ENCODE measurements at regions not wholly inside any gene's neighbourhood (a gene's known extent, or its start where the extent isn't known, plus 50 kb on each side); places are given as distances from the start of the nearest gene placed in this dataset.

DNA sequence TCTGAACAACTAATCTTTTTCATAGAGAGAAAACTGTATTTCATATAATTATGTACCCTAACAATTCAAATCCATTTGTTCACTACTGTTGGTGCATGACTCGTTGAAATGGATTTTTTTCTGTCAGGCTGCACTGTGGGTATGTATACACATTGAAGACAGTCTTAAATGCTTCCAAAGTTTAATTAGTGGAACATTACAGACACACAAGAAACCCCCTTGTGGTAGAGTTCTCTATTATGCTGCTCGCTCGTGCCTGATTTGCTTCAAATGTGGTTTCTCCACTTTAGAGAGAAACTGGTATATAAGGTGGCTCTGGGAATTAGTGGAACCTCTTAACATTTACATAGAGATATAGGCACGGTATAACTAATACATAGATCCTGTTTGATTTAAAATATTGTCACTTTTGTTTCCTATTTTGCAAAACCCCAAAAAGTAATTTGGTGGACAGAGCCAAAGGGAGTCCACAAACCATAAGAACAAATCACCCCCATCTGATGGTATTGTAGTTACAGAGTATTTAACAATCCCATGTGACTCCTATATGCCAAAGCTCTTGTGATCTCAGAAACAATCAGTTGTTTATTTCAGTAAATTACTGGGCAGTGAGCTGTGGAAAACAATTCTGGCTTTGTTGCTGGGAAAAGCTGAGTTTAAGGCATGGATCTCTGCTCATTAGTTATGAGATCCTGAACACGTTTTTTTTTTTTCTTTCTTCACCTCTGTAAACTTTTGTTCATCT, 159.5 kb downstream of the BRMS1L start:
- TF ChIP-seq RFX5 (IDR thresholded peaks at IDR 0.05; ENCODE audit: low read length) (no peak), GABPA (IDR thresholded peaks at IDR 0.05; ENCODE audit: low read depth) (no peak), RCOR1 (IDR thresholded peaks at IDR 0.05; ENCODE audit: low read length) (no peak), FOXJ3 (CRISPR knock-in tag; IDR thresholded peaks at IDR 0.05) (no peak), CHD2 (IDR thresholded peaks at IDR 0.05; ENCODE audit: low read length, partially characterized antibody) (no peak)
- TF ChIP-seq, protein P1, sequence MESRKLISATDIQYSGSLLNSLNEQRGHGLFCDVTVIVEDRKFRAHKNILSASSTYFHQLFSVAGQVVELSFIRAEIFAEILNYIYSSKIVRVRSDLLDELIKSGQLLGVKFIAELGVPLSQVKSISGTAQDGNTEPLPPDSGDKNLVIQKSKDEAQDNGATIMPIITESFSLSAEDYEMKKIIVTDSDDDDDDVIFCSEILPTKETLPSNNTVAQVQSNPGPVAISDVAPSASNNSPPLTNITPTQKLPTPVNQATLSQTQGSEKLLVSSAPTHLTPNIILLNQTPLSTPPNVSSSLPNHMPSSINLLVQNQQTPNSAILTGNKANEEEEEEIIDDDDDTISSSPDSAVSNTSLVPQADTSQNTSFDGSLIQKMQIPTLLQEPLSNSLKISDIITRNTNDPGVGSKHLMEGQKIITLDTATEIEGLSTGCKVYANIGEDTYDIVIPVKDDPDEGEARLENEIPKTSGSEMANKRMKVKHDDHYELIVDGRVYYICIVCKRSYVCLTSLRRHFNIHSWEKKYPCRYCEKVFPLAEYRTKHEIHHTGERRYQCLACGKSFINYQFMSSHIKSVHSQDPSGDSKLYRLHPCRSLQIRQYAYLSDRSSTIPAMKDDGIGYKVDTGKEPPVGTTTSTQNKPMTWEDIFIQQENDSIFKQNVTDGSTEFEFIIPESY (IDR thresholded peaks at IDR 0.05; ENCODE audit: borderline replicate concordance, low read depth) = no peak
- no peaks in the 10 kb centered on the region for H3F3A ChIP-seq (replicated peaks; ENCODE audit: insufficient read depth)
- no peak for DNase-seq
- no peaks in the 10 kb centered on the region for H3K9me2 ChIP-seq
- 0 out of 2 replicates have a peak, but pooled peaks cover 4% of the 10 kb centered on the region for H3K27me3 ChIP-seq (ENCODE audit: insufficient read depth)
- ChIA-PET CTCF (interaction anchor here (0.9 to 1.8 kb wide), 3 partner anchors 22 to 106 kb away, joined by 3 to 6 read pairs (median 4); no protein-coding TSS in a partner anchor), POLR2A (no interaction called here)
- H3K9ac ChIP-seq = no peak overlapping the region
- no peaks in the 10 kb centered on the region for H4K20me1 ChIP-seq (ENCODE audit: insufficient read depth)
- H2AFZ ChIP-seq (ENCODE audit: low read depth) = no peak overlapping the region
- H3K9me3 ChIP-seq = no peaks in the 10 kb centered on the region
- no peak overlapping the region for H3K27ac ChIP-seq (ENCODE audit: low read depth in 2 of 2, low read length in 1 of 2)
- WGBS (ENCODE audit: low lambda C conversion rate) = 17% methylated on average over 5 of the region's 5 CpGs
- H3K4me3 ChIP-seq (ENCODE audit: low read depth in 2 of 2, low read length in 1 of 2) = no peak overlapping the region
- H3K4me2 ChIP-seq = no peak overlapping the region
- no peaks in the 10 kb centered on the region for H3K4me1 ChIP-seq (ENCODE audit: control insufficient read depth in 1 of 2, insufficient read depth in 2 of 2, low read depth in 1 of 2, low read length in 1 of 2)
- no peaks in the 10 kb centered on the region for H3K79me2 ChIP-seq (ENCODE audit: insufficient read depth)
- no peaks in the 10 kb centered on the region for H3K36me3 ChIP-seq (replicated peaks in 1 of 2; ENCODE audit: control insufficient read depth in 1 of 2, insufficient read depth in 2 of 2, low read length in 1 of 2)

DNA sequence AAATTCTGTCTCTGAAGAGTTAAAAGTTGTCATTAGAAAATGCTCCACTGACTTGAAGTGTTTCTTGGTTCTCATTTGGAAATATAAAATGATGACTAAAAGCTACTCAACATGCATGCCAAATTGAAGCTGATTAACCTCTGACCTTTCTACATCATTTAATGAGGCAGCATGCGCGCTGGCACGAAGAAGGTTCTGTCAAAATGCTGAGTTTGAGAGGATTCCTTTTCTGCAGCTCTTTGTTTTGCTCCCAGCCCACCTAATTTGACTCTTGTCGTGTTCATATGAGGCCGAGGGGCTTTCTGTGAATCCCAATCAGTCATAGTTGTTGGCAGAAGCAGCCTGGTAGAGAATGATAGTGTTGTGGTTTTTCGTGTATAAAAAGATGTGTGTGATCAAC, 153.4 kb downstream of the BRMS1L start:
- ChIA-PET CTCF (no interaction called here), POLR2A (no interaction called here)
- Histone ChIP-seq H3K9me2 (no peaks in the 10 kb centered on the region), H3K4me1 (ENCODE audit: control insufficient read depth in 1 of 2, insufficient read depth in 2 of 2, low read depth in 1 of 2, low read length in 1 of 2) (no peaks in the 10 kb centered on the region), H3K27ac (ENCODE audit: low read depth in 2 of 2, low read length in 1 of 2) (no peak overlapping the region), H3F3A (replicated peaks; ENCODE audit: insufficient read depth) (no peaks in the 10 kb centered on the region), H3K4me2 (no peak overlapping the region), H3K9me3 (no peaks in the 10 kb centered on the region), H3K36me3 (replicated peaks in 1 of 2; ENCODE audit: control insufficient read depth in 1 of 2, insufficient read depth in 2 of 2, low read length in 1 of 2) (no peaks in the 10 kb centered on the region), H3K4me3 (ENCODE audit: low read depth in 2 of 2, low read length in 1 of 2) (no peak overlapping the region), H3K9ac (no peak overlapping the region), H4K20me1 (ENCODE audit: insufficient read depth) (no peaks in the 10 kb centered on the region), H3K79me2 (ENCODE audit: insufficient read depth) (no peaks in the 10 kb centered on the region), H3K27me3 (ENCODE audit: insufficient read depth) (no peaks in the 10 kb centered on the region), H2AFZ (ENCODE audit: low read depth) (no peak overlapping the region)
- TF ChIP-seq, protein P2, sequence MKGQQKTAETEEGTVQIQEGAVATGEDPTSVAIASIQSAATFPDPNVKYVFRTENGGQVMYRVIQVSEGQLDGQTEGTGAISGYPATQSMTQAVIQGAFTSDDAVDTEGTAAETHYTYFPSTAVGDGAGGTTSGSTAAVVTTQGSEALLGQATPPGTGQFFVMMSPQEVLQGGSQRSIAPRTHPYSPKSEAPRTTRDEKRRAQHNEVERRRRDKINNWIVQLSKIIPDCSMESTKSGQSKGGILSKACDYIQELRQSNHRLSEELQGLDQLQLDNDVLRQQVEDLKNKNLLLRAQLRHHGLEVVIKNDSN (IDR thresholded peaks at IDR 0.05; ENCODE audit: borderline replicate concordance, low read depth) = no peak
- TF ChIP-seq NRF1 (IDR thresholded peaks at IDR 0.05; ENCODE audit: low read depth, low read length) = no peak
- TF ChIP-seq MEF2A (IDR thresholded peaks at IDR 0.05; ENCODE audit: borderline replicate concordance, low read depth) = no peak
- TF ChIP-seq, protein P3, sequence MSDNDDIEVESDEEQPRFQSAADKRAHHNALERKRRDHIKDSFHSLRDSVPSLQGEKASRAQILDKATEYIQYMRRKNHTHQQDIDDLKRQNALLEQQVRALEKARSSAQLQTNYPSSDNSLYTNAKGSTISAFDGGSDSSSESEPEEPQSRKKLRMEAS (IDR thresholded peaks at IDR 0.05; ENCODE audit: low read depth) = no peak
- TF ChIP-seq, protein P4, sequence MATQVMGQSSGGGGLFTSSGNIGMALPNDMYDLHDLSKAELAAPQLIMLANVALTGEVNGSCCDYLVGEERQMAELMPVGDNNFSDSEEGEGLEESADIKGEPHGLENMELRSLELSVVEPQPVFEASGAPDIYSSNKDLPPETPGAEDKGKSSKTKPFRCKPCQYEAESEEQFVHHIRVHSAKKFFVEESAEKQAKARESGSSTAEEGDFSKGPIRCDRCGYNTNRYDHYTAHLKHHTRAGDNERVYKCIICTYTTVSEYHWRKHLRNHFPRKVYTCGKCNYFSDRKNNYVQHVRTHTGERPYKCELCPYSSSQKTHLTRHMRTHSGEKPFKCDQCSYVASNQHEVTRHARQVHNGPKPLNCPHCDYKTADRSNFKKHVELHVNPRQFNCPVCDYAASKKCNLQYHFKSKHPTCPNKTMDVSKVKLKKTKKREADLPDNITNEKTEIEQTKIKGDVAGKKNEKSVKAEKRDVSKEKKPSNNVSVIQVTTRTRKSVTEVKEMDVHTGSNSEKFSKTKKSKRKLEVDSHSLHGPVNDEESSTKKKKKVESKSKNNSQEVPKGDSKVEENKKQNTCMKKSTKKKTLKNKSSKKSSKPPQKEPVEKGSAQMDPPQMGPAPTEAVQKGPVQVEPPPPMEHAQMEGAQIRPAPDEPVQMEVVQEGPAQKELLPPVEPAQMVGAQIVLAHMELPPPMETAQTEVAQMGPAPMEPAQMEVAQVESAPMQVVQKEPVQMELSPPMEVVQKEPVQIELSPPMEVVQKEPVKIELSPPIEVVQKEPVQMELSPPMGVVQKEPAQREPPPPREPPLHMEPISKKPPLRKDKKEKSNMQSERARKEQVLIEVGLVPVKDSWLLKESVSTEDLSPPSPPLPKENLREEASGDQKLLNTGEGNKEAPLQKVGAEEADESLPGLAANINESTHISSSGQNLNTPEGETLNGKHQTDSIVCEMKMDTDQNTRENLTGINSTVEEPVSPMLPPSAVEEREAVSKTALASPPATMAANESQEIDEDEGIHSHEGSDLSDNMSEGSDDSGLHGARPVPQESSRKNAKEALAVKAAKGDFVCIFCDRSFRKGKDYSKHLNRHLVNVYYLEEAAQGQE (IDR thresholded peaks at IDR 0.05; ENCODE audit: low read depth, low read length) = no peak
- TF ChIP-seq SIN3A (IDR thresholded peaks at IDR 0.05; ENCODE audit: borderline replicate concordance, low read depth, low read length) = no peak
- no peak for TF ChIP-seq TCF12 (IDR thresholded peaks at IDR 0.05)
- no peak for TF ChIP-seq TEAD4 (IDR thresholded peaks at IDR 0.05; ENCODE audit: borderline replicate concordance, insufficient read depth)
- TF ChIP-seq SMC3 (IDR thresholded peaks at IDR 0.05; ENCODE audit: low read depth, low read length) = no peak
- TF ChIP-seq RXRA (IDR thresholded peaks at IDR 0.05; ENCODE audit: borderline replicate concordance, low read depth) = no peak
- no peak for TF ChIP-seq GABPA (IDR thresholded peaks at IDR 0.05; ENCODE audit: low read depth)
- TF ChIP-seq TAF1 (IDR thresholded peaks at IDR 0.05; ENCODE audit: borderline replicate concordance, low read depth, low read length) = no peak
- TF ChIP-seq, protein P1 (IDR thresholded peaks at IDR 0.05; ENCODE audit: borderline replicate concordance, low read depth) = no peak
- WGBS (ENCODE audit: low lambda C conversion rate) = 34% methylated on average over 6 of the region's 6 CpGs
- DNase-seq = no peak
